SK-N-SH (cell line): ENCODE measurements at regions not wholly inside any gene's neighbourhood (a gene's known extent, or its start where the extent isn't known, plus 50 kb on each side); places are given as distances from the start of the nearest gene placed in this dataset.

Experiments used
- CTCF ChIA-PET: fragments of 300-600, 350-600 bp; formaldehyde crosslinking; extraction: SDS; loops from one replicate; lab custom pipeline; 2021; lab: Yijun Ruan, JAX
- POLR2A ChIA-PET: fragments of 350-600 bp; sonication (Branson Sonifier 250); formaldehyde crosslinking; extraction: SDS; loops from one replicate; lab custom pipeline; 2020; ENCODE audit warnings: antibody characterized with exemption, inconsistent platforms; lab: Yijun Ruan, JAX
- DNase-seq: peaks from one replicate; pipeline ENCODE4 v3.0.0; 2012
- H2AFZ ChIP-seq: fragments of 200-600 bp; sonication (generic); 2 replicates; pipeline ENCODE4 v1.8.1; 2016; ENCODE audit warnings: antibody characterized with exemption, mild to moderate bottlenecking, low read depth
- H3F3A ChIP-seq: fragments of 200-600 bp; sonication (generic); replicated peaks from 2 replicates; pipeline ENCODE3; 2016; ENCODE audit warnings: antibody characterized with exemption, mild to moderate bottlenecking; ENCODE audit not compliant: insufficient read depth
- H3K27ac ChIP-seq, 2 experiments: fragments of 200-500 bp in 1 of 2; fragments of 200-600 bp in 1 of 2; sonication (Bioruptor generic) in 1 of 2; sonication (generic), shearing (Covaris generic) in 1 of 2; 2 replicates each; pipeline versions ENCODE4 v1.5.1 to v1.6.1; 2014 to 2016; ENCODE audit warnings: low read depth in 2 of 2, inconsistent platforms in 1 of 2, low read length in 1 of 2, mild to moderate bottlenecking in 1 of 2, mixed read lengths in 1 of 2
- H3K27me3 ChIP-seq: fragments of 200-600 bp; sonication (generic), shearing (Covaris generic); 2 replicates; pipeline ENCODE4 v1.6.1; 2016; ENCODE audit warnings: mixed run types; ENCODE audit not compliant: insufficient read depth
- H3K36me3 ChIP-seq, 2 experiments: fragments of 200-500 bp in 1 of 2; fragments of 200-600 bp in 1 of 2; sonication (Bioruptor generic) in 1 of 2; sonication (generic) in 1 of 2; replicated peaks in 1 of 2; 2 replicates each; pipeline versions ENCODE3 to v1.5.1; 2014 to 2016; ENCODE audit warnings: low read length in 1 of 2, mild to moderate bottlenecking in 1 of 2; ENCODE audit not compliant: insufficient read depth in 2 of 2, control insufficient read depth in 1 of 2
- H3K4me1 ChIP-seq, 2 experiments: fragments of 200-500 bp in 1 of 2; fragments of 200-600 bp in 1 of 2; sonication (Bioruptor generic) in 1 of 2; sonication (generic), shearing (Covaris generic) in 1 of 2; 2 replicates each; pipeline versions ENCODE4 v1.5.1 to v1.6.1; 2014 to 2016; ENCODE audit warnings: low read depth in 1 of 2, low read length in 1 of 2, mixed run types in 1 of 2; ENCODE audit not compliant: insufficient read depth in 2 of 2, control insufficient read depth in 1 of 2
- H3K4me2 ChIP-seq: fragments of 200-600 bp; sonication (generic), shearing (Covaris generic); 2 replicates; pipeline ENCODE4 v1.6.1; 2017; ENCODE audit warnings: mixed run types
- H3K4me3 ChIP-seq, 2 experiments: fragments of 200-500 bp in 1 of 2; fragments of 200-600 bp in 1 of 2; sonication (Bioruptor generic) in 1 of 2; sonication (generic), shearing (Covaris generic) in 1 of 2; 2 replicates each; pipeline versions ENCODE4 v1.5.1 to v1.8.1; 2014 to 2016; ENCODE audit warnings: low read depth in 2 of 2, inconsistent platforms in 1 of 2, low read length in 1 of 2, mild to moderate bottlenecking in 1 of 2, mixed read lengths in 1 of 2, moderate library complexity in 1 of 2
- H3K79me2 ChIP-seq: fragments of 200-600 bp; sonication (generic); 2 replicates; pipeline ENCODE4 v1.8.1; 2017; ENCODE audit warnings: mild to moderate bottlenecking; ENCODE audit not compliant: insufficient read depth
- H3K9ac ChIP-seq: fragments of 200-600 bp; sonication (generic); 2 replicates; pipeline ENCODE4 v1.6.1; 2017; ENCODE audit warnings: mixed run types
- H3K9me2 ChIP-seq: fragments of 200-600 bp; sonication (generic); 2 replicates; pipeline ENCODE4 v1.6.1; 2017; ENCODE audit warnings: mixed run types
- H3K9me3 ChIP-seq: fragments of 200-600 bp; sonication (generic); 2 replicates; pipeline ENCODE4 v1.6.1; 2017; ENCODE audit warnings: mixed run types, mild to moderate bottlenecking, moderate library complexity
- H4K20me1 ChIP-seq: fragments of 200-600 bp; sonication (generic); 2 replicates; pipeline ENCODE4 v1.6.1; 2017; ENCODE audit warnings: mild to moderate bottlenecking, mixed run types; ENCODE audit not compliant: insufficient read depth
- CHD2 ChIP-seq: fragments of 150-350 bp; IDR thresholded peaks from 2 replicates; pipeline ENCODE4 v1.6.1; 2018; ENCODE audit warnings: low read length; ENCODE audit not compliant: partially characterized antibody
- ELF1 ChIP-seq: IDR thresholded peaks from 2 replicates; pipeline ENCODE4 v1.4.0; 2012
- EP300 ChIP-seq, 2 experiments: IDR thresholded peaks; 2 replicates each; pipeline versions ENCODE4 v1.4.0 to v1.6.1; 2012; ENCODE audit warnings: borderline replicate concordance in 1 of 2, low read depth in 1 of 2, low read length in 1 of 2
- FOSL2 ChIP-seq: IDR thresholded peaks from 2 replicates; pipeline ENCODE4 v1.4.0; 2012; ENCODE audit warnings: low read depth, mild to moderate bottlenecking, moderate library complexity, borderline replicate concordance
- FOXM1 ChIP-seq: IDR thresholded peaks from 2 replicates; pipeline ENCODE4 v1.4.0; 2012; ENCODE audit warnings: low read depth, mild to moderate bottlenecking
- GABPA ChIP-seq: IDR thresholded peaks from 2 replicates; pipeline ENCODE4 v1.4.0; 2012; ENCODE audit warnings: low read depth, mild to moderate bottlenecking
- MXI1 ChIP-seq: IDR thresholded peaks from 2 replicates; pipeline ENCODE4 v1.6.1; 2012; ENCODE audit warnings: mild to moderate bottlenecking, low read depth, low read length, improper control_type of control experiment
- NFIC ChIP-seq: IDR thresholded peaks from 2 replicates; pipeline ENCODE4 v1.4.0; 2012; ENCODE audit warnings: borderline replicate concordance
- NRF1 ChIP-seq: IDR thresholded peaks from 2 replicates; pipeline ENCODE4 v1.6.1; 2012; ENCODE audit warnings: low read depth, mild to moderate bottlenecking, low read length
- POLR2AphosphoS5 ChIP-seq: IDR thresholded peaks from 2 replicates; pipeline ENCODE4 v1.6.1; 2012; ENCODE audit warnings: low read depth, low read length
- RCOR1 ChIP-seq: fragments of 150-350 bp; IDR thresholded peaks from 2 replicates; pipeline ENCODE4 v1.6.1; 2017; ENCODE audit warnings: antibody characterized with exemption, low read length
- REST ChIP-seq: IDR thresholded peaks from 2 replicates; pipeline ENCODE4 v1.6.1; 2012; ENCODE audit warnings: mild to moderate bottlenecking, low read depth, low read length, moderate library complexity
- RXRA ChIP-seq: IDR thresholded peaks from 2 replicates; pipeline ENCODE4 v1.4.0; 2012; ENCODE audit warnings: low read depth, mild to moderate bottlenecking, borderline replicate concordance
- SIN3A ChIP-seq: IDR thresholded peaks from 2 replicates; pipeline ENCODE4 v1.6.1; 2012; ENCODE audit warnings: low read depth, mild to moderate bottlenecking, low read length, moderate library complexity, borderline replicate concordance
- TAF1 ChIP-seq: IDR thresholded peaks from 2 replicates; pipeline ENCODE4 v1.6.1; 2012; ENCODE audit warnings: low read depth, mild to moderate bottlenecking, low read length, moderate library complexity, borderline replicate concordance
- WGBS: methylation state at CpG from one replicate; pipeline ENCODE4 v1.1.6; 2017; ENCODE audit warnings: low lambda C conversion rate; 5-methylcytosine and 5-hydroxymethylcytosine counted together
- TF ChIP-seq, protein P1 (sequence below): IDR thresholded peaks from 2 replicates; pipeline ENCODE4 v1.4.0; 2012; ENCODE audit warnings: low read depth, borderline replicate concordance
- TF ChIP-seq, protein P2 (sequence below): fragments of 150-350 bp; IDR thresholded peaks from 2 replicates; pipeline ENCODE4 v1.6.1; 2016; ENCODE audit warnings: mild to moderate bottlenecking, low read depth, low read length
- TF ChIP-seq, protein P3 (sequence below): fragments of 150-350 bp; IDR thresholded peaks from 2 replicates; pipeline ENCODE4 v1.6.1; 2017; ENCODE audit warnings: antibody characterized with exemption, low read length, low read depth, borderline replicate concordance
- TF ChIP-seq, protein P4 (sequence below): IDR thresholded peaks from 2 replicates; pipeline ENCODE4 v1.4.0; 2012; ENCODE audit warnings: low read depth
- TF ChIP-seq, protein P5 (sequence below): fragments of 200-600 bp; sonication (generic); IDR thresholded peaks from 2 replicates; pipeline ENCODE4 v1.6.1; 2017; ENCODE audit warnings: antibody characterized with exemption, mild to moderate bottlenecking, moderate library complexity

- TF ChIP-seq REST (no peak), TAF1 (no peak), POLR2AphosphoS5 (no peak)
Observed at GRCh38 chr2:11977766-11978524, 231.5 kb downstream of the LPIN1 start (continued).

GRCh38 chr2:11980809-11981208 is 234.4 kb downstream of the LPIN1 start:
- POLR2A ChIA-PET, result no interaction called here
- no peaks in the 10 kb centered on the region for H3K36me3 ChIP-seq
- no peak overlapping the region for H3K4me2 ChIP-seq
- no peak overlapping the region for H3K27ac ChIP-seq
- no peaks in the 10 kb centered on the region for H3F3A ChIP-seq
- no peak overlapping the region for H3K9ac ChIP-seq
- CTCF ChIA-PET, result interaction anchor here (1.6 to 8.2 kb wide), 2 partner anchors 11 to 117 kb away, joined by 5 to 30 read pairs; no protein-coding TSS in a partner anchor
- H3K4me1 ChIP-seq, result peaks cover 0 to 7% of the 10 kb centered on the region in 2 experiments; a peak in 1 of 4 replicates
- WGBS, result 79% methylated on average over 9 of the region's 9 CpGs
- H3K27me3 ChIP-seq, result no peaks in the 10 kb centered on the region
- no peak overlapping the region for H3K4me3 ChIP-seq
- H2AFZ ChIP-seq, result no peak overlapping the region
- H3K79me2 ChIP-seq, result no peaks in the 10 kb centered on the region
- no peaks in the 10 kb centered on the region for H3K9me3 ChIP-seq
- H3K9me2 ChIP-seq, result no peaks in the 10 kb centered on the region
- TF ChIP-seq SIN3A (no peak), TAF1 (no peak), ELF1 (no peak), MXI1 (no peak), CHD2 (no peak), FOSL2 (no peak), RXRA (no peak), FOXM1 (no peak), EP300 (IDR thresholded peaks at IDR 0.05; ENCODE audit: borderline replicate concordance in 1 of 2, low read depth in 1 of 2, low read length in 1 of 2) (no peak), NFIC (no peak), NRF1 (no peak), POLR2AphosphoS5 (no peak), RCOR1 (no peak), GABPA (no peak)
- TF ChIP-seq, protein P1, sequence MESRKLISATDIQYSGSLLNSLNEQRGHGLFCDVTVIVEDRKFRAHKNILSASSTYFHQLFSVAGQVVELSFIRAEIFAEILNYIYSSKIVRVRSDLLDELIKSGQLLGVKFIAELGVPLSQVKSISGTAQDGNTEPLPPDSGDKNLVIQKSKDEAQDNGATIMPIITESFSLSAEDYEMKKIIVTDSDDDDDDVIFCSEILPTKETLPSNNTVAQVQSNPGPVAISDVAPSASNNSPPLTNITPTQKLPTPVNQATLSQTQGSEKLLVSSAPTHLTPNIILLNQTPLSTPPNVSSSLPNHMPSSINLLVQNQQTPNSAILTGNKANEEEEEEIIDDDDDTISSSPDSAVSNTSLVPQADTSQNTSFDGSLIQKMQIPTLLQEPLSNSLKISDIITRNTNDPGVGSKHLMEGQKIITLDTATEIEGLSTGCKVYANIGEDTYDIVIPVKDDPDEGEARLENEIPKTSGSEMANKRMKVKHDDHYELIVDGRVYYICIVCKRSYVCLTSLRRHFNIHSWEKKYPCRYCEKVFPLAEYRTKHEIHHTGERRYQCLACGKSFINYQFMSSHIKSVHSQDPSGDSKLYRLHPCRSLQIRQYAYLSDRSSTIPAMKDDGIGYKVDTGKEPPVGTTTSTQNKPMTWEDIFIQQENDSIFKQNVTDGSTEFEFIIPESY, result no peak
- TF ChIP-seq, protein P2, sequence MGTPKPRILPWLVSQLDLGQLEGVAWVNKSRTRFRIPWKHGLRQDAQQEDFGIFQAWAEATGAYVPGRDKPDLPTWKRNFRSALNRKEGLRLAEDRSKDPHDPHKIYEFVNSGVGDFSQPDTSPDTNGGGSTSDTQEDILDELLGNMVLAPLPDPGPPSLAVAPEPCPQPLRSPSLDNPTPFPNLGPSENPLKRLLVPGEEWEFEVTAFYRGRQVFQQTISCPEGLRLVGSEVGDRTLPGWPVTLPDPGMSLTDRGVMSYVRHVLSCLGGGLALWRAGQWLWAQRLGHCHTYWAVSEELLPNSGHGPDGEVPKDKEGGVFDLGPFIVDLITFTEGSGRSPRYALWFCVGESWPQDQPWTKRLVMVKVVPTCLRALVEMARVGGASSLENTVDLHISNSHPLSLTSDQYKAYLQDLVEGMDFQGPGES, result no peak
- TF ChIP-seq, protein P3, sequence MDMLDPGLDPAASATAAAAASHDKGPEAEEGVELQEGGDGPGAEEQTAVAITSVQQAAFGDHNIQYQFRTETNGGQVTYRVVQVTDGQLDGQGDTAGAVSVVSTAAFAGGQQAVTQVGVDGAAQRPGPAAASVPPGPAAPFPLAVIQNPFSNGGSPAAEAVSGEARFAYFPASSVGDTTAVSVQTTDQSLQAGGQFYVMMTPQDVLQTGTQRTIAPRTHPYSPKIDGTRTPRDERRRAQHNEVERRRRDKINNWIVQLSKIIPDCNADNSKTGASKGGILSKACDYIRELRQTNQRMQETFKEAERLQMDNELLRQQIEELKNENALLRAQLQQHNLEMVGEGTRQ, result no peak
- TF ChIP-seq, protein P4, sequence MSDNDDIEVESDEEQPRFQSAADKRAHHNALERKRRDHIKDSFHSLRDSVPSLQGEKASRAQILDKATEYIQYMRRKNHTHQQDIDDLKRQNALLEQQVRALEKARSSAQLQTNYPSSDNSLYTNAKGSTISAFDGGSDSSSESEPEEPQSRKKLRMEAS, result no peak
- TF ChIP-seq, protein P5, sequence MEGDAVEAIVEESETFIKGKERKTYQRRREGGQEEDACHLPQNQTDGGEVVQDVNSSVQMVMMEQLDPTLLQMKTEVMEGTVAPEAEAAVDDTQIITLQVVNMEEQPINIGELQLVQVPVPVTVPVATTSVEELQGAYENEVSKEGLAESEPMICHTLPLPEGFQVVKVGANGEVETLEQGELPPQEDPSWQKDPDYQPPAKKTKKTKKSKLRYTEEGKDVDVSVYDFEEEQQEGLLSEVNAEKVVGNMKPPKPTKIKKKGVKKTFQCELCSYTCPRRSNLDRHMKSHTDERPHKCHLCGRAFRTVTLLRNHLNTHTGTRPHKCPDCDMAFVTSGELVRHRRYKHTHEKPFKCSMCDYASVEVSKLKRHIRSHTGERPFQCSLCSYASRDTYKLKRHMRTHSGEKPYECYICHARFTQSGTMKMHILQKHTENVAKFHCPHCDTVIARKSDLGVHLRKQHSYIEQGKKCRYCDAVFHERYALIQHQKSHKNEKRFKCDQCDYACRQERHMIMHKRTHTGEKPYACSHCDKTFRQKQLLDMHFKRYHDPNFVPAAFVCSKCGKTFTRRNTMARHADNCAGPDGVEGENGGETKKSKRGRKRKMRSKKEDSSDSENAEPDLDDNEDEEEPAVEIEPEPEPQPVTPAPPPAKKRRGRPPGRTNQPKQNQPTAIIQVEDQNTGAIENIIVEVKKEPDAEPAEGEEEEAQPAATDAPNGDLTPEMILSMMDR, result no peak
- DNase-seq, result no peak
- no peaks in the 10 kb centered on the region for H4K20me1 ChIP-seq
